HG03196 (cell line): ENCODE measurements at regions not wholly inside any gene's neighbourhood (a gene's known extent, or its start where the extent isn't known, plus 50 kb on each side); places are given as distances from the start of the nearest gene placed in this dataset.
"Not testable (repeated sequence)": the region's sequence is repeated elsewhere in the genome, so short reads cannot be mapped to it uniquely, and the experiment has no call there.

Source experiments
- ATAC-seq: cut with Tn5 transposase; IDR thresholded peaks from one replicate; pipeline ENCODE4 v1.9.1; 2021; ENCODE audit not compliant: unreplicated experiment

- no peak for ATAC-seq
These were observed 58.8 kb downstream of the UQCRFS1 start for GRCh38 chr19:29154163-29154562.

DNA sequence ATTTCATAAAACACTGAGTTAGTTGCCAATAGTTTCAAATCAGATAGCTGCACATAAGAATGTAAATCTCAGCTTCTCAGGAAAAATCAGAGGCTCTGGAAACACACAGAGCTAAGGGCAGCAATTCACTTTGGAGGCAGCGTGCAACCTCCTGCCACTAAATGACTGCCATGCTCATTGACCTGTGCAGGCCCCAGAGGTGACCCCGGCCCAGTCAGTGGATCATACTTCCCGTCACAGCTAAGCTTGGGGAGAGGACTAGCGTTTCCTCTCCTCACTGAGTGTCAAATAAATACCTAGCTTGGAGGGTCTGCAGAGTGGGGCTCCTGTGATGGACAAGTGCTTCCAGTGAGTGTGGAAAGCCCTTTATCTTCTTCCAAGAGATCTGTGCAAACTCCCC is 67.2 kb downstream of the UQCRFS1 start:
- no peak for ATAC-seq

GRCh38 chr19:29143183-29143582 is 69.8 kb downstream of the UQCRFS1 start:
- no peak for ATAC-seq

DNA sequence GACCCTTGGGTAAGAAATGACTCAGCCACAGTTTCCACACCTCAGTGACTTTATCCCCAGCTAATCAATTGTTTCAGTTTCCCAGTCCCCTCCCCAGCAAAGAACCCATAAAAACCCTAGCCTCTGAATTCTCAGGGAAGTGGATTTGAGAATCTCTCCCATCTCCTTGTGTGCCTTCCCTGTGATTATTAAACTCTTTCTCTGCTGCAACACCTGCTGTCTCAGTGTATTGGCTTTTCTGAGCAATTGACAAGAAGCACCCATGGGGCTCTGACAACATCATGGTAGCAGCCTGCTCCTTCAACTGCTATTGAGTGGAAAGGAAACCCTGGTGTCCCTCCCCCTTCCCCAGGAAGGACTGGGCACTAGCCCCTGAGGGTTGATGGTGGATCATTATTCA is 73.7 kb downstream of the UQCRFS1 start:
- no peak for ATAC-seq

DNA sequence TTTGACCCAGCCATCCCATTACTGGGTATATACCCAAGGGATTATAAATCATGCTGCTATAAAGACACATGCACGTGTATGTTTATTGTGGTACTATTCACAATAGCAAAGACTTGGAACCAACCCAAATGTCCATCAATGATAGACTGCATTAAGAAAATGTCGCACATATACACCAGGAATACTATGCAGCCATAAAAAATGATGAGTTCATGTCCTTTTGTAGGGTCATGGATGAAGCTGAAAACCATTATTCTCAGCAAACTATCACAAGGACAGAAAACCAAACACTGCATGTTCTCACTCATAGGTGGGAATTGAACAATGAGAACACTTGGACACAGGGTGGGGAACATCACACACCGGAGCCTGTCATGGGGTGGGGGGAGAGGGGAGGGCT is 74.7 kb downstream of the UQCRFS1 start:
- ATAC-seq, result not testable (repeated sequence)

DNA sequence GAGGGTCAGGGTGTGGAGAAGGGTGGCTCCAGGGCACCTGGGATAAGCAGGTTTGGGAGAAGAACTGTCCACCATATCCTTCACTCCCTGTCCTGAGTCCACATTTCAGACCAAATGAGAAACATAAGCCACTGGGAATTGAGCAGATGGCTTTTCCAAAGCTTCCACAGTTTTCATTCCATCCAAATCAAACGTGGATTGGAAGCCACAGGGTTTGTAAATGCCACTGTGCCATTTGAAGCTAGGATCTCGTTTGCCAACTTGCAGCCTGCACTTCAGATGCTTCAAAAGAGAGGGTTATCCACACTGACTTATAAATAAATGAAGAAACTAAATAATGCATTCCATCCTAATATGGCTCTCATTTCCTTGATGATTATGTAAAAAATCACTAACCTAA is 81.5 kb downstream of the UQCRFS1 start:
- no peak for ATAC-seq

- ATAC-seq, result no peak
These were observed 83.8 kb downstream of the UQCRFS1 start for GRCh38 chr19:29129148-29129547.

- no peak for ATAC-seq
These were observed 84.7 kb downstream of the UQCRFS1 start for GRCh38 chr19:29128203-29128602.

GRCh38 chr19:29122185-29122584 is 90.8 kb downstream of the UQCRFS1 start:
- ATAC-seq, result no peak

DNA sequence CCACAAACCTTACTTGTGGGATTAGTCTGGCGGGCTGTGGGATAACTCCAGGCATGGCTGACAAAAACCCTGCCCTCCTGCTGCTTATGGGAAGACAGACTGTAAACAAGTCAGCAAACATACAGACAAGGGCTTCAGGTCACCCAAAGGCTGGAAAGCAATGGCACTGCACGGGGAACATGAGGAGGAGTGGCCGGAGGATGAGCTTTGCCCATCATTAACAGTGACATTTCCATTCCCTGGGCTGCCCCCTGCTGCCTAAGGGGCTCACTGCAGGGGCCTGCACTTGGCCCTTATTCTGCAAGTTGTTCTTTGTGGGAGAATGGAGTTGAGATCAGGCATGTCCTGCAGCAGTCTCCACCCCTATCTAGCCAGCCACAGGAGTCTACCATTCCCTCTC is 91.3 kb downstream of the UQCRFS1 start:
- no peak for ATAC-seq

DNA sequence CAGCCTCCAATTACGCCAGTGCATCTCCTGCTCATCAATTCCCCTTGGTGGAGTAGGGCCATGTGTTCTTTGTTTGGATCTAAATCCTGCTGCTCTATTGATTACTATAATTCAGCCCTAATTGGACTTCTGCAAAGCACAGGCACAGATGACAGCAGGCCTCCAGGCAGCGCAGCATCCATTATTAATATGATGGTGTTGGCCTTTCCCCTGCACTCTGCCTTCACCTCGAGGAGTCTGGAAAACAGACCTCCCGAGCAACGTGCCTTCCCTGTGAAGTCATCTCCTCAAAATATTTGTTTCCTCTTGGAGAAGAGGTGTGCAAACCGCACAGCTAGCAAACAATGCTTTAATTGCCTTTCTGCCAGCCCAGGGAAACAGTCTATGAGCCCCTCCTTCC is 92.5 kb downstream of the UQCRFS1 start:
- no peak for ATAC-seq

GRCh38 chr19:29119590-29119989 is 93.4 kb downstream of the UQCRFS1 start:
- no peak for ATAC-seq

- ATAC-seq, result no peak
These were observed 94.6 kb downstream of the UQCRFS1 start for GRCh38 chr19:29118389-29118788.

DNA sequence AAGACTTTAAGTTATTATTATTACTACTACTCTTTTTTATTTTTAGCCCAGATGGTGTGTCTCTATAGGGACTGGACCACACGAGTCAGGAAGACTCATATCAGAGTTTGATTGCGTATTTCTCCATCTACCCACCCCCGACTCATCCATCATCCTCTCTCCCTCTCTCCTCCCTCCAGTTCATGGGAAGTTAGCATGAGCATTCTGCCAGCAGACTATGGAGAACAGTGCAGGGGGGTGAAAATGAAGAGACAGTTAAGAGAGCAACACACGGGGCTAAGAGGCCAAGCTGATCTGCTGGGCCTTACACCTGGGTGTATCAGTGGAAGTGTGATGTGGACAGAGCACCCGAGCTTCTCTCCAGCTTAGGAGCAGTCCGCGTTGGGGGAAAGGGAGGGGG is 95.0 kb downstream of the UQCRFS1 start:
- no peak for ATAC-seq

DNA sequence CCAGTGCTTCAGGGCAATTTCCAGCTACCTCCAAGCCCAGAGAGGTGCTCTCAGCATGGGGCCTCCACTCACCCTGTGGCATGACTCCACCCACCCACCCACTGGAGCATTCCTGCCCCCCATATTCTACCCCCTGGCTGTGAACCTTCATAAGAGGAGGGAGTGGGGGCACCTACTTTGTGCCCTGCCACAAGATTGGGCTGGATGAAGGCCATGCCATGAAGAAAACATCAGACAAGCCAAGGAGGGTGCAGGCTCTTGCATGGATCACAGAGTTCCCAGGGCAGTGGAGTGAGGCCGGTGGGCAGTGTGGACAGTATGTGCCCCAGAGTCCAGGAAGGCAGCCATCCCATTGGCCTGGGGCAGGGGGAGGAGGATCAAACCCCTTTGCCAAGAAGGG is 97.8 kb downstream of the UQCRFS1 start:
- ATAC-seq, result no peak

- ATAC-seq, result no peak
These were observed 99.1 kb downstream of the UQCRFS1 start for GRCh38 chr19:29113838-29114237.

DNA sequence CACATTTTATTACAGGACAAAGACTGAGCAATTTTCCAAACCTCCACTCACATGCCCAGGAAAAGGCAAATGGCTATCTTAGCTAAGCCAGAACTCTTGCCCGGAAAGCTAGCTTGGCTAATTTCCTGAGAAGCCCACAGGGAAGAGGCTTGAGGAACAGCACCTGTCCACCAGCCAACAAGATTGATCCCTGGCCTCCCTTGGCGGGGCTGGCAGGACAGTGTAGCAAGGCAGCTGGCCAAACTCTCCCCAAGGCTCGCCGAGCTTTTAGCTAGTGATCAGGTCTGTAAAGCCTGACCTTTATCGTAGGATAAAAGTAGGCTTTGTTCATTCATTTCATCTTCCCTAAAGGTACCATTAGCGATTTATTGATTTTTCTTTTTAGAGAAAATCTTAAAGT is 101.4 kb downstream of the UQCRFS1 start:
- no peak for ATAC-seq

GRCh38 chr19:29107831-29108230 is 105.1 kb downstream of the UQCRFS1 start:
- ATAC-seq, result no peak

DNA sequence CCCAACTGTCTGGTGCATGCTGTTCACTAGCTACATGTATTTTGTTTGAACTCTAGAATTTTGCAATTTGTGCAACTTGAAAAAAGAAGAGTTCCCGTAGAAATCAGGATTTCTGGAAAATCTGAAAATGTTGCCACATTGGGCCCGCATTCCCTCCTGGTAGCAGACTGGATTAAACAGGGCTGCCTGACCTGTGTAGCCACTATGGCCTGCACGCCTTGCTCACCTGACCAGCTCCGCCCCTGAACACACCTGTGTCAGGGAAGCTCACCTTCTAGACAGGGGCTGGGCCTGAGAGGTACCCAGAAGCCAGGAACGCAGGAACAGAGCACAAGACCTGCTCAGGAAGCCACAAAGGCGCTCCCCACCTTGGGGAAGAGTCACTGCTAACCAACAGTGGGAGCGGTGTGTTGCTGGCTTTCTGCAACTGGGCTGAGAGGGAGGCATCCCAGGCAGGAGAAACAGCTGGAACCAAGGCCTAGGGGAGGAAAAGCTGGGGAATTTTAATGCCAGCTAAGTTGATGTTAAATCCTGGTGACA is 106.5 kb downstream of the UQCRFS1 start:
- no peak for ATAC-seq

GRCh38 chr19:29105629-29106292 is 107.2 kb downstream of the UQCRFS1 start:
- no peak for ATAC-seq

DNA sequence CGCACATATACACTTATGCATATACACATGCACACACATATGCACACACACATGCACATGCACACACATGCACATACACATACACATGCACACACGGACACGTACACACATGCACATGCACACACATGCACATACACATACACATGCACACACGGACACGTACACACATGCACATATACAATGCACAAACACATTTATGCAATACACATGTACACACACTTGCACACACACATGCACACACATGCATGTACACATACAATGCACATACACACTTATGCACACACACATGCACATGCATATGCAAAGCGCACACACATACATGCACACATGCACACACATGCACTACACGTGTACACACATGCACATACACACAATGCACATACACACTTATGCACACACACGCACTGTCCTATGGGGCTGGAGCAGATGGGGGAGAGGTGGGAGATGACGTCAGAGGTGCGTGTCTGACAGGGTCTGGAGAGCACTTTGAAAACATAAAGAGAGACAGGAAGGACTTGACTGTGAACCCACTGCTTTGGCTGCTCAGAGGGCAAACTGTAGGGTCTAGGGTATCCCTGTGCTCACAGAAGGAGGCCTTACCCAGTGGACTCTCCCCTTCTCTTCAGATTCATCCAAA is 108.2 kb downstream of the UQCRFS1 start:
- ATAC-seq, result no peak

GRCh38 chr19:29098863-29099481 is 114.0 kb downstream of the UQCRFS1 start:
- ATAC-seq, result no peak
